GM21447 (cell line): ENCODE measurements at regions not wholly inside any gene's neighbourhood (a gene's known extent, or its start where the extent isn't known, plus 50 kb on each side); places are given as distances from the start of the nearest gene placed in this dataset.

Experiments used
- ATAC-seq: cut with Tn5 transposase; IDR thresholded peaks from one replicate; pipeline ENCODE4 v1.9.1; 2021; ENCODE audit not compliant: unreplicated experiment

DNA sequence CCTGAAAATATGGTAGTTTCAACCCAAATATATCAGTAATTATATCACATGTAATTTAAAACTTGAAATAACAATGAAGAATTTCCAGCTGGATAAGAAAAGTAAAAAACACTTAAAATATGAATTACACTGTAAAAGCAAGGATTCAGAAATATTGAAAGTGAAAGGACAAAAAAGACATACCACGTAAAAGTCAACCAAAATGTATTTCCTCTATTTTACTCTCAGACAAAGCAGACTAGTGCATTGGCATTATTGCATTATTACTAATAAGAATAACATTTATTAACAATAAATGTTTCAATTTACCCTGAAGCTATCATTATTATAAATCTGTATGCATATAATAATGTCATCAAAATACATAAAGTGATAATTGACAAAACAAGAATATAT, 445.1 kb upstream of the TRIB2 start:
- peak; percentile 62 for ATAC-seq

DNA sequence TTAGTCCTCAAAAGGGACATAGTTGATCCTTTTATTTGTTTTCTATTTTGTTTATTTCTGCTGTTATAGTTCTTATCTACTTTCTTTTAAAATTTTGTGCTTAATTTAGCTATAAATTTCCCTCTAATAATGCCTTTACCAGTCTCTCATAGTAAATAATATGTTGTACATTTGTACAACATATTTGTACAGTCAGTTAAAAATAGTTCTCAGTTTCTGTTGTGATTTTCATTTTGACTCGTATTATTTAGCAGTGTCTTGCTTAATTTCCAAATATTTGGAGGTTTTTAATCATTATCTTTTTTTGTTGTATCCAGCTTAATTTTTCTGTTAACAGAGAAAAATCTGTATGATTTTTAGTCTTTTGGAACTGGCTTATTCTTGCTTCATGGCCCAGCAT, 443.6 kb upstream of the TRIB2 start:
- no peak for ATAC-seq

DNA sequence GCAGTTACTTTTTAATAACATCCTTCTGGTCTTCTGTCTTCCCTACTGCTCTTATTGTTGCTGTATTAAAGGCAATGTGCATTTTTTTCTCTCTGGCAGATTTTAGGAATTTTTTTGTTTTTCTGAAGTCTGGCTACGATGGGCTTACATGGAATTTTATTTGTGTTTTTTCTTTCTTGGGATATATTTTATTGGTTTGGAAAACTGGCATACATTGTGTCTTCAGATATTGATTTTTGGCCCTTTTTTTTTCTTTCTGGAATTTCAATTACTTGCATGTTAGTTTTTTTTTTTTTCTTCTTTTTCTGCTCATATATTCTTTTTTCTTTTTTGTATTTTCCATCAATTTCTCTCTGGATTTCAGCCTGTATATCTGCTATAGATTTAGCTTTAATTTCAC, 442.1 kb upstream of the TRIB2 start:
- no peak for ATAC-seq

DNA sequence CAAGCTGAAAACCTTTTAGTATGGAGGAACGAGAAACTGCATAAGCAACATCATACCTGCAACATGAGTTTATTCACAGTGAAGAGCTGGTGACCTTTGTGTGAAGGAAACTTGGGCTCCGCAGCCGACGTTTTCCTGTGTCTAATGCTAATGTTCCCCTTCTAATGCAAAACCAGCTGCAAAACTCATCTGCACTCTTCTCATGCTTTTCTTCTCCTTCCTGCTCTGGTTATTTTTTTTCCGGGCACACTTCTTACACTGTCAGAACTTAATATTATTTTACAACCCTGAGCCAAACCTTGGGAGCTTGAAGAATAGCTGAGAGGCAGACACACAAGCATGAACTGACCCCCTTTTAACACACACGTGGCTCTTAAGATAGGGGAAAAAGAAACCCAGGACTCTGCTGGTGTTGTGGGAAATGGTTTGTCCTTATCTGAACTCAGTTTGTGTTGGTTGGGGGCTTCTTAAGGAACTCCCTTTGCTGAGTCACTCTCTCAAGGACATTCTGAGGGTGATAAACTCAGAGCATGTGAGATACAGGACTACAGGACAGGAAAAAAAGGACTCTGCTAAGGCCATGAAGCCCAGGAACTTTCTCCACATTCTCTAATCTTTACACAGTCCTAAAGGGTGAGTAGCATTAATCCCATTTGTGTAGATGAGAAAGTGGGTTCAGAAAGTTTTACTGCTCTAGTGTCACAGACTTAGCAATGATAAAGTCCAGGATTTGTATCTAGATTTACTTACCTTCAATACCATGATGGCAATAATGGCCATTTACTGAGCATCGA, 439.3 kb upstream of the TRIB2 start:
- no peak for ATAC-seq

DNA sequence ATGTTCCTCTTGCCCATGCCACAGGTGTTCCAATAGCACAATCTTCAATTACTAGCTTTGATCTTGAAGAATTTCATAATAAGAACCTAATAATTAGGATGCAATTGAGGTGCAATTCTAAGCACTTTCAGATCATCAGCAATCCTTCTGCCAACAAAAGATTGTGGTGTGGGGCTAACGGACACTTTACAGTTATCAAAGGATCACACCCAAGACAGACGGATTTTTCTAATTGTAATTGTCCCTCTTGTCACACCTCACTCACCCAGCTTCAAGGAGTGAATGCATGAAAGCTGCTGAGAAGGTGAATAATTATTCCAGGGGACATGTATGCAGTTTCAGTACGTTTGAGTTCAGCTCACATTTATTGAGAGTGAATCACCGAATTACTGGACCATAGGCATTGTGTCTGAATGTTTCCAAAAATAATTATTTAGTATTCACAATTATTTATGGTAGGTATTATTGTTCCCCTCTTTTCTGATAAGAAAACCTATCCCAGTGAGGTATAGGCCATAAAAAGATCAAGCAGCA, 438.5 kb upstream of the TRIB2 start:
- no peak for ATAC-seq

DNA sequence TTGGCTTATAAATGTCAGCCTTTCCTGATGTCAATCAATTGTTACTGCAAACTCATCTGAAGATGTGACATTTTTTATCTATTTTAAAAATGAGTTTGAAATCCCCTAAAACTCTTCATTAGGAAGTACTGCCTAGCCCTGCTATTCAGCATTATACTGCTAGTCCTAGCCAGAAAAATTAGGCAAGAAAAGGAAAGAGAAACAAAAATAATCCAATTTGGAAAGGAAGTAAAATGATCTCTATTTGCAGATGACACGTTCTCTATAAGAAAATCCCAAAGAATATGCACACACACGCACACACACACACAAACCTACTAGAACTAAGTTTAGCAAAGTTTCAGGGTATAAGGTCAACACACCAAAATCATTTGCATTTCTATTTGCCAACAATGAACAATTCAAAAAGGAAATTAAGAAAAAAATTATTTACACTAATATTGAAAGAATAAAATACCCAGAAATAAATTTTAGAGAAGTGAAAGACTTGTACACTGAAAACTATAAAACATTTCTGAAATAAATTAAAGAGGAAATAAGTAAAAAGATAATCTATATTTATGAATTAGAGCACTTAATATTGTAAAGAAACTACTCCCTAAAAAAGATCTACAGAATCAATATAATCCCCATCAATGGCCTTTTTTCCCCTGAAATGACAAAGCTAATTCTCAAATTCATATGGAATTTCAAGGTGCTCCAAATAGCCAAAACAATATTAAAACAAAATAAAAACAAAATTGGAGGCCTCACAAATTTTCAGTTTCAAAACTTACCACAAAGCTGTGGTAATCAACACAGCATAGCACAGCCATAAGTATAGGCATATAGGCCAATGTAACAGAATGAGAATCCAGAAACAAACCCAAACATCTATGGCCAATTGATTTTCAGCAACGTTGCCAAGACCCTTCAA, 433.7 kb upstream of the TRIB2 start:
- ATAC-seq, result peak; percentile 78

DNA sequence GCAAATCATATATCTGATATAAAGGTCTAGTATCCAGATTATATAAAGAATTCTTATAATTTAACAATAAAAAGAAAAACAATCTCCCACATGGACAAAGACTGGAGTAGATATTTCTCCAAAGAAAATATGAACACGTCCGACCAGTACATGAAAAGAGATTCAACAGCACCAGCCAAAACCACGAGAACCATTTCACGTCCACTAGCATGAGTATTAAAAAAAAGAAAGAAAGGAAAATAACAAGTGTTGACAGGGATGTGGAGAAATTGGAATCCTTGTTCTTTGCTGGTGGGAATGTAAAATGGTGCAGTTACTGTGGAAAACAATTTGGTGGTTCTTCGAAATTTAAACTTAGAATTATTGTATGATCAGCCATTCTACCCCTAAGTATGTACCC, 432.7 kb upstream of the TRIB2 start:
- ATAC-seq, result no peak

DNA sequence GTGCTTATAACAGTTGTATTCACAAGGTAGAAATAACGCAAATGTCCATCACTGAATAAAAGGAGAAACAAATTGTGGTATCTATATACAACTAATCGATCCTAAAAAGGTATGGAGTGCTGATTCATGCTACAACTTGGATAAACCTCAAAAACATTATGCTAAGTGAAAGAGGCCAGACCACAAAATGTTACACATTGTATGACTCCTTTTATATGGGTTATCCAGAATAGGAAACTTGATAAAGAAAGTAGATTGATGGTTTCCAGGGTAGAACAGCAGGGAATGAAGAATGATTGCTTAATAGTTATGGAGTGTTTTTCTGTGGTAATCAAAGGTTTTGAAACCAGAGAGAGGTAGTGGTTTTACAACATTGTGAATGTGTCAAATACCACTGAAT, 432.2 kb upstream of the TRIB2 start:
- no peak for ATAC-seq

DNA sequence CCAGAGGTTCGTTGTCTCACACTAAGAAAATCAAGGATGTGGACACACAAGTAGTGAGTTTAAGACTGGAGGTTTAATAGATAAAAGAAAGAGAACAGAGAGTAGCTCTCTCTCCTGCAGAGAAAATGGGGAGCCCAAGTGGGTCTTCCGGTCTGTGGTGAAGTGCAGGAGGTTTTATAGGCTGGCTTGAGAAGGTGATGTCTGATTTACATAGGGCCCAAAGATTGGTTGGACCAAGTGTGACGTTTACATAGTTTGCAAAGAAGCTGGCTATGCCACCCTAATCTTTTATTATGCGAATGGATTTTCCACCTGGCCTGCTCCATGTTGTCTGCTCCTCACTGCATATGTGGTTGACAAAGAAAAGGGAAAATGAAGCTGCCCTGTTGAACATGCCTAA, 430.4 kb upstream of the TRIB2 start:
- no peak for ATAC-seq

DNA sequence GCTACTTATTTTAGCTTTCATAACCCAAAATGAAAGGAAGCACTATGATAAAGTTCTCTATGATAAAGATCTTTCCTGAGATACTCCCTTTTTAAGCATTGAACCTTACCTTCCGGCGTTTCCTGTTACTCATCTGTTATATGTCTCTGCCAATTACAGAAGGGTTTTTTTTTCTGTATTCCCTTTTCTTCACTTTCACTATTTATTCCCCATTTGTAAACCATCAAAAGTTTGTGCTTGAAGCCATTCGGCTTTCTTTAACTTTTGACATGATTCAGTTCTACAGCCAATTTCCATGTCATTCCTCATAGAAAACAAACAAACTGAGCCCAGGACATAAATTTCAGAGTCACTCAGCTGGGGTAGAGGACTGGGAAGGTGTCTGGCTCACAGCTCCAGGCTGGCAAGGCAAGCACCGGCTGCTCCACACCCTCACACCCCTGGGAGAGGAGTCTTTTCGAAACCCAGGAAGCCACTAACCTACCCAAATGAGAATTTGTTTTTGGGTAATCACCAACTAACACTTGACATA, 429.4 kb upstream of the TRIB2 start:
- ATAC-seq, result no peak

DNA sequence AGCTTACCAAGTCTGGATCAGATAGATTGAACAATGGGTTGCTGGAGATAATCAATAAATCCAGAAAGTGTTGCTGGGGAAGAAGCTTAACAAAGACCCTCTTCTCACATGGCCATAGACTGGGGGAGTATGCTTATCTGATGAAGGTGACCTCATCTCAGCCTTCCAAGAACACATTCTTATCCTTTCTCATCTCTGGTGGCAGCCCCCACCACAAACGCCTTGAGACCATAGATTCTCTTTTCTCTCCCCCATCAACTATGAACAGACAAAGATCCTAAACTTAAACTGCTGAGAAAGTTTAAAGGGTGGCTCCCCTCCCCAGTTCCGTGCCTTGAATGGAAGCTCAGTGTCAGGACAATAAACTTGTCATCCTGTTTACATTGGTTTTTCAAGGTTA, 428.7 kb upstream of the TRIB2 start:
- ATAC-seq, result no peak

DNA sequence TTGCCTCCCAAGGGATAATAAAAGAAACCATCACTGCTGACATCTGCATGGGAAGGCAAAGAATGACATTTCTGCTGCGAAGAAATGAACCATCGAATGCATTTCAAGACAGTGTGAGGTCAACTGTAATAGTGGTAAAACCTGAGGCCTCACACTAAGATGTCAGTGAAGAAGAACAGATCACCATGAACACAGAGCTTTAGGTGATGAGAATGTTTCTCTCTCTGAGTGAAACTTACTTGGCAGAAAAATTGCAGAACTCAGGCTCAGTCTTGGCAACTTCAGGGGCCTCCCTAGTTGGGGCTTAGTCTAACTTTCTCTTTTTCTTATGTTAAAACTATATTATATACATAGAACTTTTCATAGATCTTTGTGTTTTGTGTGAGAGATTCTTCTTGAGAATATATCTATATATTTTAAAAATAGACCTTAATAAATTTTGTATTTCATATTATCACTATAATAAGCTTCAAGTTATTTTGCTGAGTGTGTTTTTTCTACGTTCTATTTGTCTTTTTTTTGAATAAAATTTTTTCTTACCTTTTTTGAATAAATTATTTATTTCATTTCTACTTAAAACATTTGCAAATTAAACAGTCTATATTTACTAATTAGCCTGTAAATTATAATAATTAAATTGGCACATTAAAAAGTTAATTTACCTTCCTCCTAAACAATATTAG, 427.5 kb upstream of the TRIB2 start:
- no peak for ATAC-seq

DNA sequence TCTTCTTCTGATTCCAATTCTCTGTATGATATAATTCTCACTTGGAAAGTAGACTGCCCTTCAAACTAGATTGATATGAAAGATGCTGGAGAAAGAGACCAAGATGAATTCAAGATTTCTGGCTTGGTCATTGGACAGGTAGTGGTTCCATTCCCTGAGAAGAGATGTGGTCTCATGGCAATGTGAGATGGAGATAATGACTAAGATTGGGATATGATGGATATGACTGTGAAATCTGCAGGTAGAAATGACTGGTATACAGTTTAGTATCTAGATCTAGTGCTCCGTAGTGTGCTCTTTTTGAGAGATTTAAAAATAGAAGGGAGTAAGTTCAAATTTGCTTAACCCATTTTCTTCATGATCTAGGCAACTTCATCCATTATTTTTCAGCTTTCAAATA, 425.4 kb upstream of the TRIB2 start:
- no peak for ATAC-seq

DNA sequence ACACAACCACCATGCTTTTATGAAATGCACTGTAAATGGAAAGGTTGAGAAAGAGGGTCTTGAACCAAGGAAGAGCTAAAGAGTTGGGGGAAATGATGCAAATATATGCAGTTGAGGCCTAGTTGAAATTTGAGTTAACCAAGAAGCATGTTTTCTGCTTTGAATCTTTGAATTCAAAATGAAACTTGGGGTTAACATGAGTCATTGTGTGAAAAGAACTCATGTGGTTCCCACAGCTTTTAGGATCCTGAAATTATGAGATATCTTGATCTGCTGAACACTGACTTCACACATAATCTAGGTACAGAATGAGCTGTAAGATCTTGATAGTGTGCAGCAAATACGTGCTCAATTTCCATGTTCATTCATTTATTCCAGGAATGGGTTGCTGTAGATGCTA, 422.9 kb upstream of the TRIB2 start:
- peak; percentile 96 for ATAC-seq

DNA sequence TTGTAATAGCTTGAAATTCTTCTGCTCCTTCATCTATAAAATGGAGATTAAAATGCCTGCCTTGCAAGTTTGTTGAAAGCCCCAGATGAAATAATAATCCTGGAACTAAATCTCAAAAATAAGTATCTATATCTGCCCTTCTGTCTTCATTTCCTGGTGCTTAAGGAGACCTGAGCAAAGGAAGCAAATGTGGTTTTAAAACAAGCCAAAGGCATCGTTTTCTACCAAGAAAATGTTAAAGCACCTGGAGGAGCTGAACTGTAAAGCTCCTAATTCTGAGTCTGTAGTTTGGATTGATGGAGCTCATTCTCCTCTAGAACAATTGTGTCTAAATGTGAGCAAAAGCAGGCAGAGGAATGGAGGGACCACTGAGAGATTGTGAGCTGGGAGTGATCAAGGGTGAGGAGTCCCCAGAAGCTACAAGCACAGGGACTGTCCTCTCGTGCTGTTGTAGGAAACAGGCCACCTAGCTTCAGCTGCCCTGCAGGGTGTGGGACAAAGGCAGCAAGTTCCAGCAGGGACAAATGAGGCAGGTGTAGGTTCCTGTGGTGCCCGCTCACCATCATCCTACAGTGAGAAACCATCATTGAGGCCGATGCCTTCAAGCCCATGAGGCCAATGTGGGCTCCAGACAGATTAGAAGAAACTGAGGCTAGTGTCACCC, 420.7 kb upstream of the TRIB2 start:
- no peak for ATAC-seq

DNA sequence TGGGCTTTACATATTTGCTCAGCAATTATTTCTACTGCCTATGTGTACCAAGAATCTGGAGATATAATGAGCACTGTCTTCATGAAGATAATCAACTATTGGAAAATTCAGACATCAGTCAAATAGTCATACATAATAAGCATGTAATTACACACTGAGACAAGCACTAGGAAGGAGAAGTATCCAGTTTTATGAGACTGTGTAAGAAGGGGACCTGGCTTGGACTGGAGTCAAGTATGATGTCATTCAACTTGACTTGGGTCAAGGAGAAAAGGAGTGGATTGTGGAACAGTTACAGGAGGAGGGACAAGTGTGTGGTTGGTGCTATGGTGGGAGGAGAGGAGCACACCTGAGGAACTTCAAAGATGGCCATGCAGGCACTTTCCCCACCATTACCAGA, 419.8 kb upstream of the TRIB2 start:
- no peak for ATAC-seq

DNA sequence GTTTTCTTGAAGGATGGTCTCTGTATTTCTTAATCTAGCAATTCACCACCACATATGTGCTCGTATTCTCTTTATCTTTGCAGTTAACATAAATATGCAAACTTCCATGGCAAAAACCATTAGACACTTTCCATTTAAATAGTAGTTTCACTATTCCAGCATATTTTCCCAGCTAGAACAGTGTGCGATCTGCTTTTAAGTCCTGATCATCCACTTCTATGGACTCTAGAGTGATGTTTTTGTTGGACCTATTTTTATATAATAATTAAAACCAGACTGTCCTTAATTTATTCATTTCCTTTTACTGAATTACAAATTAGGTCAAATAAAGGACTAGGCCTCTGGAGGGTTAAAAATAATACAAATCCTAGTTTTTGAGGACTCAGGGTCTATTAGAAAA, 418.4 kb upstream of the TRIB2 start:
- no peak for ATAC-seq

DNA sequence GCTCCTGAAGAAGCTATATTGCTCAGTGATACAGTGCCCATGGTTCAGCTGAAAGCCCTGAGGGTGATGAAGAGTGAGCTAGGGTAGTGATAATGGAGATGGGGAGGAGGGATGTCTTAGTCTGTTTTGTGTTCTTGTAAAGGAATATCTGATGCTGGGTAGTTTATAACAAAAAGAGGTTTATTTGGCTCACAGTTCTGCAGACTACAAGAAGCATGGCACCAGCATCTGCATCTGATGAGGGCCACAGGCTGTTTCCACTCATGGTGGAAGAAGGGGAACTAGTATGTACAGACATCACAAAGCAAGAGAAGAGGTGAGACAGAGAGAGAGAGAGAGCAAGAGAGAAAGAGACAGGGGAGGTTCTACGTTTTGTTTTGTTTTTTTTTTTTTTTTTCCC, 417.3 kb upstream of the TRIB2 start:
- no peak for ATAC-seq

DNA sequence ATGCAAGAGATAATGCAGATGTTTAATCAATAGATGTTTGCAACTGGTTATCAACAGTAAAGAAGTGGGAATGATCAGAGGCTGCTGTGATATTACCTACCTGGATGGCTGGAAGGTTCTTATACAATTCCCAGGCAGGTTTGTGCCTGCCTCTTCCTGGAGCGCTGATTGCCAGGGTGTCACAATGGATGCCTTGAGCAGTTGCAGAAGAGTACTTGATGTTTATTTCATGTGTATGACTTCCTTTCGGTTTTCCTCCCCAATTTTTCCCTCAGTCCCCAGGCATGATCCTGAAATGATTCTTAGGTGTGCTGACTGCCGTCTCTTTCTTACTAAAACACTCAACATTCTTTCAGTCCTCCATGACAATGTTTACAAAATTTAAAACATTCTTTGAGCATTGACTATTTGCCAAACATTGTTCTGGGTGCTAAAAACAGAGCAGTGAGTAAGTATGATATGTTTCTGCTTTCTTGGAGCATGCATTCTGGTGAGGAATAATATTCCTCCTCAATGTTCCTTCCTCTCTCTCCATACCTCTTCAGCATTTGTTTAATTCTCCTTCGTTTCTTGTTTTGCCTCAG, 416.6 kb upstream of the TRIB2 start:
- ATAC-seq, result no peak

DNA sequence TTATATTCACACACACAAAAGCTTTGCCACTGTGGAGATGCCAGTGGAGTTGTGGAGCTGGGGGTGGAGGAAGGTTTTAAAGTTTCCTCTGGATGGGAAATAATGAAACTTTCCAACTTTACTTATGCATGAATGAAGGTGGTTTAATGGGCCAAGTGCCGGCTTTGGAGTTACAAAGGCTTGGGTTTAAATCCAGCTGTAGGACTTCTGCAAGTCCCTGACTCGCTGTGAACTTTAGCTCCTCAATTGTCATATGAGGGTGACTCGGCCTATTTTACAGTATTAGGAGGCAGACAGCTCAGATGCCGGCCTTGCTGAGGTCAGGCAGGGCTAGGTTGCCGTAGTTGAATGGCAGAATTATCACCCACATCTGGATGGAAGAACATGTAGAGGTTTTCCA, 415.8 kb upstream of the TRIB2 start:
- ATAC-seq, result no peak
